HepG2 (cell line): ENCODE measurements at regions not wholly inside any gene's neighbourhood (a gene's known extent, or its start where the extent isn't known, plus 50 kb on each side); places are given as distances from the start of the nearest gene placed in this dataset.

Experiments
- ATAC-seq: fragments of 200-7000 bp; cut with Tn5 transposase; 3 replicates; pipeline ENCODE4 v1.9.1; 2020; ENCODE audit warnings: mild to moderate bottlenecking, moderate library complexity
- BruUV-seq: library from RNA; stranded (reverse); fragments of 400-500 nt; replicated peaks from 2 replicates; lab custom pipeline; 2021; lab: Mats Ljungman, UMichigan
- CTCF ChIA-PET: fragments of 300-600 bp; formaldehyde crosslinking; extraction: SDS; loops from one replicate; lab custom pipeline; 2021; ENCODE audit warnings: low total read pairs, inconsistent platforms, low intra/inter-chr PET ratio; lab: Yijun Ruan, JAX
- POLR2A ChIA-PET: fragments of 350-600 bp; sonication (Branson Sonifier 250); formaldehyde crosslinking; loops from one replicate; lab custom pipeline; 2020; ENCODE audit warnings: antibody characterized with exemption, inconsistent platforms; lab: Yijun Ruan, JAX
- DNase-seq: peaks from one replicate; pipeline ENCODE4 v3.0.0-alpha.2; 2015; ENCODE audit warnings: low spot score
- FAIRE-seq: peaks from 3 replicates; lab custom pipeline; 2011; peaks lifted over from hg19 to GRCh38; lab: Jason Lieb, UNC
- H2AFZ ChIP-seq: one replicate; pipeline ENCODE4 v1.6.1; 2011; ENCODE audit warnings: low read length, inconsistent platforms
- H3K27ac ChIP-seq: fragments of 300-600 bp; 3 replicates; pipeline ENCODE4 v1.8.0; 2011; ENCODE audit warnings: mixed run types, mild to moderate bottlenecking, mixed read lengths, low read length, inconsistent platforms; ENCODE audit not compliant: insufficient read depth; ENCODE audit errors: extremely low read length
- H3K27me3 ChIP-seq, 2 experiments: fragments of 200-600 bp in 1 of 2; 2 replicates in 1 of 2; 3 replicates in 1 of 2; pipeline versions ENCODE4 v1.6.0 to v1.8.0; 2011; ENCODE audit warnings: low read length in 2 of 2, mild to moderate bottlenecking in 2 of 2, moderate library complexity in 2 of 2, inconsistent platforms in 1 of 2; ENCODE audit not compliant: insufficient read depth in 2 of 2, control insufficient read depth in 1 of 2
- H3K36me3 ChIP-seq, 2 experiments: fragments of 200-600 bp in 1 of 2; replicated peaks in 1 of 2; 2 replicates in 1 of 2; 3 replicates in 1 of 2; pipeline versions ENCODE4 v1.5.1 to v1.8.0; 2011; ENCODE audit warnings: low read length in 2 of 2, inconsistent platforms in 1 of 2; ENCODE audit not compliant: insufficient read depth in 2 of 2, control insufficient read depth in 1 of 2
- H3K4me1 ChIP-seq: 2 replicates; pipeline ENCODE4 v1.5.1; 2012; ENCODE audit warnings: low read length, inconsistent platforms; ENCODE audit not compliant: insufficient read depth
- H3K4me2 ChIP-seq: 2 replicates; pipeline ENCODE4 v1.6.0; 2011; ENCODE audit warnings: low read depth, low read length, inconsistent platforms
- H3K4me3 ChIP-seq, 3 experiments: fragments of 200-600 bp in 1 of 3; sonication (generic), shearing (Covaris generic) in 1 of 3; replicated peaks in 1 of 3; 2 replicates each; pipeline ENCODE4 v1.5.1; 2011 to 2016; ENCODE audit warnings: low read length in 3 of 3, inconsistent platforms in 2 of 3, low read depth in 2 of 3, mild to moderate bottlenecking in 2 of 3, control low read depth in 1 of 3, mixed read lengths in 1 of 3; ENCODE audit not compliant: insufficient read depth in 1 of 3
- H3K79me2 ChIP-seq: one replicate; pipeline ENCODE4 v1.6.1; 2011; ENCODE audit warnings: low read length, inconsistent platforms; ENCODE audit not compliant: insufficient read depth
- H3K9ac ChIP-seq: 2 replicates; pipeline ENCODE4 v1.6.0; 2011; ENCODE audit warnings: mild to moderate bottlenecking, low read depth, low read length, inconsistent platforms; ENCODE audit not compliant: insufficient read depth
- H3K9me3 ChIP-seq: 2 replicates; pipeline ENCODE4 v1.5.1; 2012; ENCODE audit warnings: mild to moderate bottlenecking, low read length
- H4K20me1 ChIP-seq: 2 replicates; pipeline ENCODE4 v1.6.0; 2011; ENCODE audit warnings: inconsistent platforms, mild to moderate bottlenecking, low read length, moderate library complexity; ENCODE audit not compliant: insufficient read depth
- IKZF1 ChIP-seq: fragments of 450-650 bp; IDR thresholded peaks from 2 replicates; pipeline ENCODE4 v1.7.1; 2016
- KDM6A ChIP-seq: IDR thresholded peaks from 2 replicates; pipeline ENCODE4 v1.6.1; 2016; ENCODE audit warnings: low read depth
- MAF1 ChIP-seq: sonication (generic); formaldehyde crosslinking; IDR thresholded peaks from 2 replicates; pipeline ENCODE4 v1.5.0; 2020; ENCODE audit warnings: missing genetic modification reagents, borderline replicate concordance
- MAFG ChIP-seq: sonication (generic); formaldehyde crosslinking; IDR thresholded peaks from 2 replicates; pipeline ENCODE4 v1.5.1; 2020; ENCODE audit warnings: mild to moderate bottlenecking, missing genetic modification reagents
- NFAT5 ChIP-seq: sonication (generic); formaldehyde crosslinking; IDR thresholded peaks from 2 replicates; pipeline ENCODE4 v1.4.0; 2020; ENCODE audit warnings: missing genetic modification reagents
- PHF21A ChIP-seq: sonication (generic); formaldehyde crosslinking; IDR thresholded peaks from 2 replicates; pipeline ENCODE4 v1.5.0; 2020; ENCODE audit warnings: mild to moderate bottlenecking, missing genetic modification reagents
- REST ChIP-seq, 2 experiments: IDR thresholded peaks; 2 replicates each; pipeline ENCODE4 v1.6.1; 2011 to 2012; ENCODE audit warnings: low read length in 2 of 2, borderline replicate concordance in 1 of 2, low read depth in 1 of 2, mild to moderate bottlenecking in 1 of 2, moderate library complexity in 1 of 2
- SALL2 ChIP-seq: sonication (generic); formaldehyde crosslinking; IDR thresholded peaks from 2 replicates; pipeline ENCODE4 v1.8.1; 2023; ENCODE audit warnings: mild to moderate bottlenecking, missing genetic modification reagents, inconsistent platforms
- SNRNP70 ChIP-seq: fragments of 200-400 bp; formaldehyde crosslinking; IDR thresholded peaks from 2 replicates; pipeline ENCODE4 v1.6.1; 2017; ENCODE audit warnings: mild to moderate bottlenecking, low read depth, low read length, moderate library complexity
- THYN1 ChIP-seq: sonication (generic); formaldehyde crosslinking; IDR thresholded peaks from 2 replicates; pipeline ENCODE4 v1.8.1; 2023; ENCODE audit warnings: low read depth, mild to moderate bottlenecking, moderate library complexity, missing genetic modification reagents, borderline replicate concordance
- ZC3H4 ChIP-seq: sonication (generic); formaldehyde crosslinking; IDR thresholded peaks from 2 replicates; pipeline ENCODE4 v1.4.0; 2020; ENCODE audit warnings: missing genetic modification reagents, borderline replicate concordance
- ZFX ChIP-seq: sonication (generic); formaldehyde crosslinking; IDR thresholded peaks from 2 replicates; pipeline ENCODE4 v1.4.0; 2020; ENCODE audit warnings: mild to moderate bottlenecking, low read depth, missing genetic modification reagents, moderate library complexity
- ZNF652 ChIP-seq: IDR thresholded peaks from 2 replicates; pipeline ENCODE4 v1.6.1; 2016; ENCODE audit warnings: low read depth, borderline replicate concordance
- ZNF770 ChIP-seq: sonication (generic); formaldehyde crosslinking; IDR thresholded peaks from 2 replicates; pipeline ENCODE4 v1.5.0; 2020; ENCODE audit warnings: mild to moderate bottlenecking, missing genetic modification reagents
- ZSCAN12 ChIP-seq: sonication (generic); formaldehyde crosslinking; IDR thresholded peaks from 2 replicates; pipeline ENCODE4 v1.9.0; 2021; ENCODE audit warnings: mild to moderate bottlenecking, missing genetic modification reagents
- ZSCAN29 ChIP-seq: sonication (generic); formaldehyde crosslinking; conservative IDR thresholded peaks from 2 replicates; pipeline ENCODE4 v1.4.0; 2020; ENCODE audit warnings: mild to moderate bottlenecking, missing genetic modification reagents
- WGBS: methylation state at CpG from one replicate; pipeline ENCODE4 v1.1.6; 2017; ENCODE audit warnings: low lambda C conversion rate; 5-methylcytosine and 5-hydroxymethylcytosine counted together
- in situ Hi-C: cut with HindIII; loops from 2 replicates; pipeline ENCODE4 v1.10.0; 2017; ENCODE audit warnings: low pct_unique_long_range_greater_than_20kb; ENCODE audit not compliant: extremely low pct_ligation_motif_present
- intact Hi-C: fragments of 100-400 bp; cut with micrococcal nuclease; formaldehyde crosslinking; loops from one replicate; pipeline ENCODE4 v1.10.0; 2022; ENCODE audit not compliant: unreplicated experiment

GRCh38 chr9:16175461-16175860 is 622.6 kb downstream of the CCDC171 start:
- intact Hi-C loops (no loop called here), in situ Hi-C loops (no loop called here)
- Histone ChIP-seq H3K9me3 (no peaks in the 10 kb centered on the region), H3K9ac (no peak overlapping the region), H3K4me3 (no peak overlapping the region), H3K36me3 (no peaks in the 10 kb centered on the region), H3K4me1 (no peaks in the 10 kb centered on the region), H2AFZ (no peak overlapping the region), H3K27me3 (0 out of 5 replicates have a peak, but pooled peaks cover 0 to 1% of the 10 kb centered on the region in 2 experiments), H3K4me2 (no peak overlapping the region), H3K27ac (no peak overlapping the region), H3K79me2 (no peaks in the 10 kb centered on the region), H4K20me1 (no peaks in the 10 kb centered on the region)
- 0% methylated on average over 3 of the region's 3 CpGs for WGBS
- no TSS peak for BruUV-seq
- CTCF ChIA-PET, result no interaction called here
- ATAC-seq (no peak), FAIRE-seq (no peak), DNase-seq (no peak)
- POLR2A ChIA-PET, result no interaction called here
- TF ChIP-seq ZSCAN12 (CRISPR knock-in tag) (no peak), PHF21A (CRISPR knock-in tag) (no peak), ZSCAN29 (no peak), SNRNP70 (no peak), KDM6A (CRISPR knock-in tag) (no peak), IKZF1 (no peak), ZNF652 (CRISPR knock-in tag) (no peak), ZNF770 (no peak), MAF1 (CRISPR knock-in tag) (no peak), MAFG (CRISPR knock-in tag) (no peak), ZC3H4 (no peak), ZFX (CRISPR knock-in tag) (no peak), SALL2 (CRISPR knock-in tag) (no peak), REST (IDR thresholded peaks at IDR 0.05; ENCODE audit: borderline replicate concordance in 1 of 2, low read depth in 1 of 2, low read length in 2 of 2) (no peak), NFAT5 (CRISPR knock-in tag) (no peak), THYN1 (CRISPR knock-in tag) (no peak)
